ENCODE measurements at regions not wholly inside any gene's neighbourhood (a gene's known extent, or its start where the extent isn't known, plus 50 kb on each side); places are given as distances from the start of the nearest gene placed in this dataset.

GRCh38 chr22:34299496-34299895 lies 379.2 kb upstream of the LARGE1 start:
- TF ChIP-seq, protein P1, sequence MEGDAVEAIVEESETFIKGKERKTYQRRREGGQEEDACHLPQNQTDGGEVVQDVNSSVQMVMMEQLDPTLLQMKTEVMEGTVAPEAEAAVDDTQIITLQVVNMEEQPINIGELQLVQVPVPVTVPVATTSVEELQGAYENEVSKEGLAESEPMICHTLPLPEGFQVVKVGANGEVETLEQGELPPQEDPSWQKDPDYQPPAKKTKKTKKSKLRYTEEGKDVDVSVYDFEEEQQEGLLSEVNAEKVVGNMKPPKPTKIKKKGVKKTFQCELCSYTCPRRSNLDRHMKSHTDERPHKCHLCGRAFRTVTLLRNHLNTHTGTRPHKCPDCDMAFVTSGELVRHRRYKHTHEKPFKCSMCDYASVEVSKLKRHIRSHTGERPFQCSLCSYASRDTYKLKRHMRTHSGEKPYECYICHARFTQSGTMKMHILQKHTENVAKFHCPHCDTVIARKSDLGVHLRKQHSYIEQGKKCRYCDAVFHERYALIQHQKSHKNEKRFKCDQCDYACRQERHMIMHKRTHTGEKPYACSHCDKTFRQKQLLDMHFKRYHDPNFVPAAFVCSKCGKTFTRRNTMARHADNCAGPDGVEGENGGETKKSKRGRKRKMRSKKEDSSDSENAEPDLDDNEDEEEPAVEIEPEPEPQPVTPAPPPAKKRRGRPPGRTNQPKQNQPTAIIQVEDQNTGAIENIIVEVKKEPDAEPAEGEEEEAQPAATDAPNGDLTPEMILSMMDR (IDR thresholded peaks at IDR 0.05; ENCODE audit: extremely low read depth in 1 of 2, insufficient read depth in 1 of 2, low read depth in 1 of 2, low read length in 2 of 2): no peak
- TF ChIP-seq MYC (IDR thresholded peaks at IDR 0.05; ENCODE audit: low read depth, low read length) (no peak), MAX (IDR thresholded peaks at IDR 0.05; ENCODE audit: insufficient read depth, insufficient read length) (no peak), POLR2AphosphoS5 (IDR thresholded peaks at IDR 0.05; ENCODE audit: insufficient read depth, low read depth, low read length) (no peak), POLR2A (IDR thresholded peaks at IDR 0.05; ENCODE audit: low read depth, low read length) (no peak), GATA2 (IDR thresholded peaks at IDR 0.05; ENCODE audit: insufficient read depth, insufficient read length, low read depth, low read length) (no peak)

All from endothelial cell of umbilical vein (primary cell).